ENCODE measurements at regions not wholly inside any gene's neighbourhood (a gene's known extent, or its start where the extent isn't known, plus 50 kb on each side); places are given as distances from the start of the nearest gene placed in this dataset.

- Histone ChIP-seq H3K4me3 (ENCODE audit: low read length) (no peak overlapping the region), H3K4me1 (ENCODE audit: control insufficient read depth, insufficient read depth, low read length) (no peaks in the 10 kb centered on the region), H3K9me3 (ENCODE audit: control insufficient read depth, low read length) (no peaks in the 10 kb centered on the region), H3K27ac (ENCODE audit: low read length) (no peak overlapping the region), H3K27me3 (ENCODE audit: control insufficient read depth, insufficient read depth) (no peaks in the 10 kb centered on the region)
- intact Hi-C loops (cut with DNase I) = no loop called here
- ATAC-seq (no peak), DNase-seq (no peak)
- 80% methylated on average over 1 of the region's 1 CpG for WGBS
Observed at GRCh38 chr2:185147361-185147760, 549.0 kb downstream of the ZNF804A start.

DNA sequence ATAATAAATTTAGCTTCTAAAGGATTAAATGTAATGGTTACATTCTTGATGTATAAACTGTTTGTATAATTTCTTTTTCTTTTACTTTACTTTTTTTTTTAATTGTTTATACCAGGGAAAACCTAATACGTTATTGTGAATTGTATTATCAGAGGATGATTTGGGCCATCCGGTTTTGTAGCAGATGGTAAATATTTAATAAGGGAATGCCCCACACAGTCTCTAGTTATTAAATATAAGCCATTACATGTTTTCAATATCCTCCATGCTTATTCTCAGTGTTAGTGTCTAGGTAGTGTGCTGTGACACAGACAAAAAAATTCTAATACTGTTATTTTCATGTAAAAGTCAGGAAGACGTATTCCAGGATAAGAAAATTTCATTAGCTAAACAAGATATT lies 553.9 kb downstream of the ZNF804A start:
- Histone ChIP-seq H3K9me3 (ENCODE audit: control insufficient read depth, low read length) (no peaks in the 10 kb centered on the region), H3K27ac (ENCODE audit: low read length) (no peak overlapping the region), H3K4me3 (ENCODE audit: low read length) (no peak overlapping the region), H3K27me3 (ENCODE audit: control insufficient read depth, insufficient read depth) (no peaks in the 10 kb centered on the region), H3K4me1 (ENCODE audit: control insufficient read depth, insufficient read depth, low read length) (no peaks in the 10 kb centered on the region)
- no peak for ATAC-seq
- intact Hi-C loops (cut with DNase I) = no loop called here
- no peak for DNase-seq
- 67% methylated on average over 3 of the region's 3 CpGs for WGBS

DNA sequence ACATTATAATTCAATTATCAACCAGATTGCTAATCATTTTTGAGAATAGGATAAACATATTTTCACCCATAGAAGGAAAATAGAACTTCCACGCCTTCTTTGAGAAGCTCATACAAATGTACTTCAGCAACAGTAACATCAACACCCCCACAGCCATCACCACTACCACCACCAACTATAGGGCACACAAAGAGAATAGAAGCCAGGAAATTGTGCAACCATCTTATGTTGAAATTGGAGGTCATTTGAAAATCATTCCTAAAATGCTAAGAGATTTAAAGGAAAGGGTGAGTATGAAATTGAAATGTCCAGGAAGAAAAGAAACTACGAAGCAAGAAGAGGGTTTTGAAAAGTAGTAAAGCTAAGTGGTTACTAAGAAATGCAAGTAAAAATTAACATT lies 563.4 kb downstream of the ZNF804A start:
- Histone ChIP-seq H3K27ac (ENCODE audit: low read length) (no peak overlapping the region), H3K4me3 (ENCODE audit: low read length) (no peak overlapping the region), H3K27me3 (ENCODE audit: control insufficient read depth, insufficient read depth) (no peaks in the 10 kb centered on the region), H3K4me1 (ENCODE audit: control insufficient read depth, insufficient read depth, low read length) (no peaks in the 10 kb centered on the region), H3K9me3 (ENCODE audit: control insufficient read depth, low read length) (no peaks in the 10 kb centered on the region)
- ATAC-seq = no peak
- DNase-seq = no peak
- WGBS = 82% methylated on average over 2 of the region's 2 CpGs
- intact Hi-C loops (cut with DNase I) = no loop called here

GRCh38 chr2:185174353-185174752 lies 564.3 kb upstream of the FSIP2 start:
- DNase-seq (no peak), ATAC-seq (no peak)
- Histone ChIP-seq H3K27me3 (ENCODE audit: control insufficient read depth, insufficient read depth) (no peaks in the 10 kb centered on the region), H3K27ac (ENCODE audit: low read length) (no peak overlapping the region), H3K4me1 (ENCODE audit: control insufficient read depth, insufficient read depth, low read length) (no peaks in the 10 kb centered on the region), H3K9me3 (ENCODE audit: control insufficient read depth, low read length) (no peaks in the 10 kb centered on the region), H3K4me3 (ENCODE audit: low read length) (no peak overlapping the region)
- 89% methylated on average over 1 of the region's 1 CpG for WGBS
- intact Hi-C loops (cut with DNase I) = no loop called here

DNA sequence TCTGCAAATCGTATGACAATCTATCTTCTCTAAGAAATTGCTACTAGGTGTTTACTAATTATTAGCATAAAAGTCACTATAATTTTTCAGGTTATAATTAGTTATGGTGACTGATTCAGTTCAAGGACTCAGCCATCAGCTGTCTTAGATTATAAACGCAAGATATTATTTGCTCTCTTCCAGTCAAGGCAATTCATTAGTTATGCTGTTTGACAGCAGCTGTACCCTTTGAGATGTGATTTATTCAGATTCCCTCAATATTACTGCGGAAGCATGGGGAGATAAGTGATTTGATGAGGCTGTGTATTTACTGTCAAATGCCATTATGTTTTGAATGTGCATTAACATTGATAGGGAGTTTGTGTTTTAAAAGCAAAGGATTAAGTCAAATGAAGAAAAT lies 558.9 kb upstream of the FSIP2 start:
- no peaks in the 10 kb centered on the region for H3K27me3 ChIP-seq (ENCODE audit: control insufficient read depth, insufficient read depth)
- H3K27ac ChIP-seq (ENCODE audit: low read length) = no peak overlapping the region
- ATAC-seq (no peak), DNase-seq (no peak)
- no peak overlapping the region for H3K4me3 ChIP-seq (ENCODE audit: low read length)
- WGBS = 53% methylated on average over 3 of the region's 3 CpGs
- intact Hi-C loops (cut with DNase I) = no loop called here
- H3K4me1 ChIP-seq (ENCODE audit: control insufficient read depth, insufficient read depth, low read length) = no peaks in the 10 kb centered on the region
- H3K9me3 ChIP-seq (ENCODE audit: control insufficient read depth, low read length) = no peaks in the 10 kb centered on the region

DNA sequence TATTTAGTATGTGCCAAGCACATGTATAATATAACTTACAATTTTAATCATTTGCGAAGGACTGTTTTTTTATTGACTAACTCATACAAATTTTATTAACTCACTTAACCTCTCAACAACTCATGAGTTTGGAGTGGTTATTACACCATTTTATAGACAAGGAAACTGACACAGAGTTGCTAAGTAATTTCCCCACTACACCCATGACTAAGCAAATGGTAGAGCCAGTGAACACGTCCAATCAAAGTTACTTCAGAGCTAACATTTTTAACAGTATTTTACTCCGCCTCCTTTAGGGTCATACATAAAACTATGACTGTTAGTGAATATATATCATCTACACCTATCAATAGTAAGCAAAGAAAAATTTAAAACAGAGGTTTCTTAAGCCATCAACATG lies 556.7 kb upstream of the FSIP2 start:
- intact Hi-C loops (cut with DNase I) = no loop called here
- Histone ChIP-seq H3K27me3 (ENCODE audit: control insufficient read depth, insufficient read depth) (no peaks in the 10 kb centered on the region), H3K4me3 (ENCODE audit: low read length) (no peak overlapping the region), H3K4me1 (ENCODE audit: control insufficient read depth, insufficient read depth, low read length) (no peaks in the 10 kb centered on the region), H3K9me3 (ENCODE audit: control insufficient read depth, low read length) (no peaks in the 10 kb centered on the region), H3K27ac (ENCODE audit: low read length) (no peak overlapping the region)
- WGBS = 81% methylated on average over 3 of the region's 3 CpGs
- DNase-seq = no peak
- no peak for ATAC-seq

GRCh38 chr2:185185044-185185443 lies 553.6 kb upstream of the FSIP2 start:
- DNase-seq = no peak
- ATAC-seq = no peak
- no peaks in the 10 kb centered on the region for H3K27me3 ChIP-seq (ENCODE audit: control insufficient read depth, insufficient read depth)
- no peaks in the 10 kb centered on the region for H3K4me1 ChIP-seq (ENCODE audit: control insufficient read depth, insufficient read depth, low read length)
- intact Hi-C loops (cut with DNase I) = no loop called here
- no peak overlapping the region for H3K4me3 ChIP-seq (ENCODE audit: low read length)
- H3K9me3 ChIP-seq (ENCODE audit: control insufficient read depth, low read length) = no peaks in the 10 kb centered on the region
- no peak overlapping the region for H3K27ac ChIP-seq (ENCODE audit: low read length)
- WGBS = 75% methylated on average over 4 of the region's 4 CpGs

GRCh38 chr2:185187421-185187820 lies 551.2 kb upstream of the FSIP2 start:
- Histone ChIP-seq H3K27ac (ENCODE audit: low read length) (no peak overlapping the region), H3K9me3 (ENCODE audit: control insufficient read depth, low read length) (no peaks in the 10 kb centered on the region), H3K27me3 (ENCODE audit: control insufficient read depth, insufficient read depth) (no peaks in the 10 kb centered on the region), H3K4me3 (ENCODE audit: low read length) (no peak overlapping the region), H3K4me1 (ENCODE audit: control insufficient read depth, insufficient read depth, low read length) (no peaks in the 10 kb centered on the region)
- WGBS = 74% methylated on average over 3 of the region's 3 CpGs
- ATAC-seq = no peak
- intact Hi-C loops (cut with DNase I) = no loop called here
- no peak for DNase-seq

DNA sequence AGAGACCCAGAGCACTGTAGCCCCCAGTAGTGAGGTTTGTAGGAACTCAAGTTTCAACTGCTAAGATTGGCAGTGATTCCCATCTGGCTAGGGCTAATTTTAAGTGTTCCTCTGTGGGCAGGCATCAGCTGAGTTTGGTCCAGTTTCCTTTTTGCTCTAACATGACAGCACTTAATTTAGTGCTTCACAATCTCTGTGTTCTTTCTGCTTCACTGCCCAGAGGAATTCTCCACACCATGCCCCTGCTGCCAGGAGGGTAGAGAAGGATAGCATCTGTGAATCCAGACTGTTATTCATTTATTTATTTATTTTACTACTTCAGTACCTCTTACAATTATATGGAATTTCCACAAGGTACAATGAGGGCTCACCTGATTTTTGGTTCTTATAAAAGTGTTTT lies 549.9 kb upstream of the FSIP2 start:
- intact Hi-C loops (cut with DNase I) = no loop called here
- Histone ChIP-seq H3K9me3 (ENCODE audit: control insufficient read depth, low read length) (no peaks in the 10 kb centered on the region), H3K4me3 (ENCODE audit: low read length) (no peak overlapping the region), H3K27me3 (ENCODE audit: control insufficient read depth, insufficient read depth) (no peaks in the 10 kb centered on the region), H3K4me1 (ENCODE audit: control insufficient read depth, insufficient read depth, low read length) (no peaks in the 10 kb centered on the region), H3K27ac (ENCODE audit: low read length) (no peak overlapping the region)
- no peak for ATAC-seq
- DNase-seq = no peak

DNA sequence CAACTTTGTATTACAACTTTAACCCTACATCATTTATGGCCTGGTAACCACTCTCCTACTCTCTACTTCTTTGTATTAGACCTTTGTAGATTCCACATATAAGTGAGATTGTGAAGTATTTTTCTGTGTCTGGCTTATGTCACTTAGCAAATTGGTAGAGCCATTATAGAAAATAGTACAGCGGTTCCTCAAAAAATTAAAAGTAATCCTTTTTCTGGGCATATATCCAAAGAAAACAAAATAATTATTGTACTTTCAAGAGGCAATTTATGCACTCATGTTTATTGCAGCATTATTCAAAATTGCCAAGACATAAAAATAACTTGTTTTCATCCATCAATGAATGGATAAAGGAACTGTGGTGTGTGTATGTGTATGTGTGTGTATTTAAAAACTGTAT lies 537.5 kb upstream of the FSIP2 start:
- intact Hi-C loops (cut with DNase I) = no loop called here
- H3K9me3 ChIP-seq (ENCODE audit: control insufficient read depth, low read length) = no peaks in the 10 kb centered on the region
- no peak for ATAC-seq
- H3K27me3 ChIP-seq (ENCODE audit: control insufficient read depth, insufficient read depth) = no peaks in the 10 kb centered on the region
- no peaks in the 10 kb centered on the region for H3K4me1 ChIP-seq (ENCODE audit: control insufficient read depth, insufficient read depth, low read length)
- no peak overlapping the region for H3K4me3 ChIP-seq (ENCODE audit: low read length)
- H3K27ac ChIP-seq (ENCODE audit: low read length) = no peak overlapping the region
- WGBS = 41% methylated on average over 1 of the region's 1 CpG
- no peak for DNase-seq

GRCh38 chr2:185202381-185202780 lies 536.2 kb upstream of the FSIP2 start:
- H3K4me1 ChIP-seq (ENCODE audit: control insufficient read depth, insufficient read depth, low read length) = no peaks in the 10 kb centered on the region
- H3K4me3 ChIP-seq (ENCODE audit: low read length) = no peak overlapping the region
- intact Hi-C loops (cut with DNase I) = no loop called here
- no peaks in the 10 kb centered on the region for H3K9me3 ChIP-seq (ENCODE audit: control insufficient read depth, low read length)
- ATAC-seq = no peak
- DNase-seq = no peak
- no peaks in the 10 kb centered on the region for H3K27me3 ChIP-seq (ENCODE audit: control insufficient read depth, insufficient read depth)
- H3K27ac ChIP-seq (ENCODE audit: low read length) = no peak overlapping the region
- 44% methylated on average over 2 of the region's 2 CpGs for WGBS

DNA sequence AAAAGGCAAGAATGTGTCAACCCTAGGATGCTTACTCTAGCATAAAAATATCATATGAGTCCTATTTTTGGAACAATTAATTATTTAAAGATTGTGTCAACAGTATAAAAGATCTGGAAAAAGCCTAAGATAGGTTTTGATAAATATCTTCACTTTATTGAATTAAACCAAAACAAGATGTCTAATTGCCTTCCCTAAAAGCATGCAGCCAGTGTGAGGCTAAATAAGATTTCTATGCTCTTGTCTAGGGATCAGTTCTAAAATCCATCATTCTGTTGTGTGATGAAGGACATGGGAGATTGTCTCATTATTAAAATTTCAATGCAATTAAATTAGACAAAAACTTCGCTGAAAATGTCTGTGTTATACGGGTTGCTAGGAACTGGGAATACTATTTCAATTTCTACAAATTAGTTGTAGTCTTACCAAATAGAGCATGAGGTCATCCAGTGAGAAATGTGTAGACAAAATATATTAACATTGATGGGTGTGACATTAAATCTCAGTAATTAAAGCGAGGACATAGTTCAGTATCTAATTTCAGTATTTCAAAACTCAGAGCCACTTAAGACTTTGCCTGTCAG lies 535.6 kb upstream of the FSIP2 start:
- DNase-seq (no peak), ATAC-seq (no peak)
- H3K4me1 ChIP-seq (ENCODE audit: control insufficient read depth, insufficient read depth, low read length) = no peaks in the 10 kb centered on the region
- H3K4me3 ChIP-seq (ENCODE audit: low read length) = no peak overlapping the region
- no peak overlapping the region for H3K27ac ChIP-seq (ENCODE audit: low read length)
- intact Hi-C loops (cut with DNase I) = no loop called here
- H3K27me3 ChIP-seq (ENCODE audit: control insufficient read depth, insufficient read depth) = no peaks in the 10 kb centered on the region
- 50% methylated on average over 3 of the region's 3 CpGs for WGBS
- no peaks in the 10 kb centered on the region for H3K9me3 ChIP-seq (ENCODE audit: control insufficient read depth, low read length)

Measured in right cardiac atrium (tissue), 5 donors.